ACHN (cell line): ENCODE measurements at regions not wholly inside any gene's neighbourhood (a gene's known extent, or its start where the extent isn't known, plus 50 kb on each side); places are given as distances from the start of the nearest gene placed in this dataset.
"Not testable (repeated sequence)": the region's sequence is repeated elsewhere in the genome, so short reads cannot be mapped to it uniquely, and the experiment has no call there.

Experiments
- DNase-seq: peaks from one replicate; pipeline ENCODE4 v3.0.0-alpha.2; 2015
- in situ Hi-C: cut with HindIII; loops from 2 replicates; pipeline ENCODE4 v1.10.0; 2017; ENCODE audit warnings: low sequenced_read_pairs, low pct_ligation_motif_present, low pct_unique_long_range_greater_than_20kb

DNA sequence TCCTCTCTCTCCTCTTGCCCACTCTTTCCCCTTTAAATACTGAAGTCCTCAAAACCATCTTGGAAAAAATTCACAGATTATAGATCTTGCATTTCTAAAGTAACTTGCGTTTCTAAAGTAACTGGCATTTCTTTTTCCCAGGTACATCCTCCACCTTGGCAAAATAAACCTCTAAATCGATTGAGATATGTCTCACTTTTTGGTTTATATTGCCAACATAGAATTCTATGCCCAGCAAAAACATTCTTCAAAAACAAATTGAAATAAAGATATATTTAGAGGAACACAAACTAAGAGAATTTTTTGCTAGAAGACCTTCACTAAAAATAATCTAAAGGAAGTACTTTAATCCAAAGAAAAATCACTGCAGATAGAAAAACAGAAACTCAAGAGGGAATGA, 122.5 kb upstream of the RBMS1 start:
- DNase-seq: no peak
- in situ Hi-C loops: no loop called here

- in situ Hi-C loops: no loop called here
- no peak for DNase-seq
Observed at GRCh38 chr2:160621748-160622147, 128.1 kb upstream of the RBMS1 start.

- in situ Hi-C loops, DNase-seq: not testable (repeated sequence)
Observed at GRCh38 chr2:160628020-160628637, 134.5 kb upstream of the RBMS1 start.

DNA sequence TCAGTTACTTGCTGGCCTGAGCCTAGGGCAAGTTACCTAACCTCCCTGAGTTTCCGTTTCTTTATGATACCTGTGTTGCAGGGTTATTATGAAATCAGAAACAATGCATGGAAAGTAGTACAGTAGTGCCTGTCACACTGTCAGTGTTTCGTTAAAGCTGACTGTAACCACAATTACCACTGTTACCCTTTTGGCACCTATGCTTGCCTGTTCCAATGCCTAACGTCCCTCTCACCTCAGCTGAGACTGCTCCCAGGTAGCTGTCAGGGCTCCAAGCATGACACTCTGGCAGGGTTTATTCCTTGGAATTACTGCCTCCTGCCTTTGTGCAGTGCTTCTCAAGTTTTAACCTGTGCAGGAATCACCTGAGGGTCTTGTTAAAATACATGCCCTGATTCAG, 135.2 kb upstream of the RBMS1 start:
- no peak for DNase-seq
- in situ Hi-C loops: no loop called here

DNA sequence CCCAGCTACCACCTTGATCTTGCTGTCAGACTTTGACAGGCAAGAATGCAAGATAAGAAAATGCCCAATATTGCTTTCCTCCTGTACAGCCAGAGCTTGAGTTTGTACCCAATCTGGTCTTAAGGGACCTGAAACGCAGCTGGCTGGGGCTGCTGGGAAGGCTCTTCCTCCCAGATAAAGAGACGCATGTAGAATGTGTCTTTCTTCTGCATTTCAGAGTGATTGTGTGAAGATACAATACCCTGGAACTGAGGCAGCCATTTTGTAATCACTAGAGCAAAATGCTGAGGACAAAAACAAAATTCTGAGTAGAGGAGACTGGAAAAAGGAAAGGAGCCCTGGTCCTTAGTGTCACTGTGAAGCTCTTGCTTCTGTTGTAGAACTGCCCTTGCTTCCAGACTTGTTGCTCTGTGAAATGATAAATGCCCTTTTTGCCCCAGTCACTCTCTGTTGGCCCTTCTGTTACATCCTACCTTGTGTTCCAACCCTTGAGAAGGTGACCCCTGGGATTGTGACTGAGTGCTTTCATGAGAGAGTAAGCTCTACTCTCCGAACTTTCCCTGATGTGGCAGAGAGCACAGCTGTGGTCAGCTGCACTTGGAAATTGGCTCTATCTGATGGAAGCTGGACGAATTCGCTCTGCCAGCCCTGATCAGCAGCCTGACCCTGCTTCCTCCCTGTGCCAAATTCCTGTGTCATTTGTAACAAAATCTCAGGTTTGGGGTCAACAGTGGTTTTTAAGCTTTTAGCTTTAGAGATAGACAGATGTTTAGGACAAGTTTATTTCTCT, 137.4 kb upstream of the RBMS1 start:
- in situ Hi-C loops: no loop called here
- DNase-seq: no peak

- in situ Hi-C loops: no loop called here
- no peak for DNase-seq
Observed at GRCh38 chr2:160632084-160632975, 138.7 kb upstream of the RBMS1 start.

- no peak for DNase-seq
- in situ Hi-C loops: no loop called here
Observed at GRCh38 chr2:160634436-160634835, 140.8 kb upstream of the RBMS1 start.

GRCh38 chr2:160635488-160635887, 141.9 kb upstream of the RBMS1 start:
- in situ Hi-C loops: no loop called here
- no peak for DNase-seq

- DNase-seq: no peak
- in situ Hi-C loops: no loop called here
Observed at GRCh38 chr2:160639472-160639871, 145.9 kb upstream of the RBMS1 start.

DNA sequence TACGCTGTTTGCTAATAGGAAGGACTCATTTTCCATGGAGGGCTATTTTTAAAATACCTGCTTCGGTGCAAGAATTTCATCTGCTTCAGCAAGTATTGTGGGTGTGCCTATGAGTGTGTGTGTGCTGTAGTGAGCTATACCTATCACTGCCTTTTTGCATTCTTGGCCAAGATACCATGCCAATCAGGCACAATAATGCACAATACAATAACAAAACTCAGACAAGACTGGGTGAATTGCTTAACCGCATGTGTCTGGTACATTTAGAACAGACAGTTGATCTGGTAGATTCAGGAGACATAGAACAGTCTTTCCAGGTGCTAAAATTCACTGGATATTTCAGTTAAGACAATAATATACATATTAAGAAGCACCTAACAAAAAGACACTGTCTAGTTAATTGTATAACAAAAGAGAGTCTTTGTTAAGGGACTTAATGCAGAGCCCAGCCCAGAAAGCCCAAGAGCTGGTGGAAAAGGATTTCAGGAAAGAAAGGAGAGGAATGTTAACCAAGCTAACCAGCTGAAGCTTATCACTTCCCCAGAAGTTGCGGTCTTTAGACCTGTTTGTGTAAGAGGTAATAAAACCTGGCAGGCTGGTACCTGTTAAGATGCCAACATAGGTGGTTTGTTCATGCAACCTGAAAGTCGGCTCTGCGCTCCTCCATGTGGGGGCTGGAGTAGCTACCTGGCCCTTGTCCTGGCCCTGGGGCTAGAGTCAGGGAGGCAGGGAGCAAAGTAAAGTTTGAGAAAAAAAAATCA, 153.3 kb upstream of the RBMS1 start:
- DNase-seq: no peak
- in situ Hi-C loops: no loop called here

DNA sequence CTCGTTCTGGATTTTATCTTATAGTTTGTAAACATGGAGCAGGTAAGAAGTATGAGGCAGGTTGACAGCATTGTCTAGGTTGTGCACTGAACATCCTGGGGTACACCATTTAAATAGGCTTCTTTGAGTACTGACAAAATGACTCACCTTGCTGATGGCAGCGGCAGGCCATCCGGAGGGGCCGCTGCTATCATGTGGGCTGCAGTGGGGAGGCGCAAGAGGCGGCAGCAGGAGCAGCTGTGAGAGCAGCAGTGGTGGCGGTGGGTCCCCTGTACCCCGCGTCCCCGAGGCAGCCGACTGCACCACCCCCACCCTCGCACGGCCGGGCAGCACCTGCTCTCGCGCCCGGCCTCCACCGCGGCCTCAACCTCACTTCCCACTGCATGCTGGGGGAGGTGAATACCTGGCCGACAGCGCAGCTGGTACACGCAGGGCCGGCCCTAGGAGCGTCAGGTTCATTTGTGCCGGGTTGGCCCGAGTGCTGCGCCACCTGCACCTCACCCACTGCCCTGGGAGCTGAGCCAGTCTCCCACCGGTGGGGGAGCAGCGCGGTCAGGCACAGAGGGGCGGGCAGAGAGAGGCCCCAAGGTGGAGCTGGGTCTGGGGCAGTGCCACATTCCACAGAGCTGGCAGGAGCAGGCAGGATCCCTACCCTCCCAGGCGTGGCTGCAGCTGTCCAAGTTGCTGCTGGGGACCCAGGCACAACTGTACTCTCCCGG, 154.5 kb upstream of the RBMS1 start:
- DNase-seq: no peak
- in situ Hi-C loops: no loop called here

DNA sequence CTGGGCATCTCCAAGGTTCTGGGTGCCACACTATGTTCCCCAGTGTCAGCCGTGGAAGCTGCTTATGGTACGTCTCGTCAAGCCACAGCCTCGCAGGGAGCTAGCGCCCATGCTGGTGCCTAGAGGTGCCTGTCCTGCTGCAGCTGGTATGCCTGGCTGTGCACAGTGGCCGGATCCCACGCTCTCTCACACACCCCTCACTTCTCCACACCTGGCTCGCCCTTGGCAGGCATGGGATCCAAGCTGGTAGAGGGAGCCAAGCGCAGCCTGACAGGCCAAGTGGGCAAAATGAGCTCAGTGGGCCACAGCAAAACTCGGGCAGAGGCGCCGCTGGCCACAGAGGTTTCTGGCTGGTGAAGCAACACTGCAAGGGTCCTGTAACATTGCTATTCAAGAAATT, 156.1 kb upstream of the RBMS1 start:
- in situ Hi-C loops: no loop called here
- DNase-seq: no peak

DNA sequence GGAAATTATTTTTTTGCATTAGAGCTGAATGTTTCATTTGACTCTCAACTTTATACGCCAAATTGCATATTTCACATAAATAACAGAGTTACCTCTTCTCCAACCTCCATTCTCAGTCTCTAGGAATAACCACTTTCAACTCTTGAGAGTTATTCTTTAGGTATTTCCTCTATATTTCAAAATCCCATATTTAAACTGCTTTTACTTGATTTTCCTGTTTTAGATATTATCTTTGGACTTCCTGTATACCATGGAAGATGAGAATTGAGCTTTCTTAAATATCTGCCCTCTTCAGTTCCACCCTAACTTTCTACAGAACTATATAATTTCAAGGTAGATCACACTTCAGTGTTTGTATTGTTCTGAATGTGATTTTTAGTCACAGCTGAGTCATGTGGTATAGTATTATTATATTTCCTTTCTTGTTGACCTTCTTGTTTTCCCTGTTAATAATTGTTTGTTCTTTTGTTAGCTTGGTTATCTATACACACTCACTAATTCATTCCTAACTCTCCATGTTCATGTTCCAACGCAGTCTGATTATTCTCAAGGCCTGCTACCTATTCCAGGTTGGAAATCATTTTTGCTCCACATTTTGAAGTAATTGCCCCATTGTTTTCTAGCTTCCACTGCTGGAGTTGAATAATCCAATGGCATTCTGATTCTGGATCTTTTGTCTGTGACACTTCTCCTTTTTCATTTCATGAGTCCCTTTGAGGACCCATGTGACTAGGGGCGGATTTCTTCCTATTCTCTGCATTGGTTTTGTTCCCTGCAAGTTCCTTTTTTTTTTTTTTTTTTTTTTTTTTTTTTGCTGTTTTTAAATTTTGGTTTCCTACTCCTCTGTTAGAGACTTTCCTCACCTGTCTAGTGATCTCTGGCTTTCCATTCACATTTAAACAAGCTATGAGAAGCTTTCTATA, 156.8 kb upstream of the RBMS1 start:
- no peak for DNase-seq
- in situ Hi-C loops: no loop called here

DNA sequence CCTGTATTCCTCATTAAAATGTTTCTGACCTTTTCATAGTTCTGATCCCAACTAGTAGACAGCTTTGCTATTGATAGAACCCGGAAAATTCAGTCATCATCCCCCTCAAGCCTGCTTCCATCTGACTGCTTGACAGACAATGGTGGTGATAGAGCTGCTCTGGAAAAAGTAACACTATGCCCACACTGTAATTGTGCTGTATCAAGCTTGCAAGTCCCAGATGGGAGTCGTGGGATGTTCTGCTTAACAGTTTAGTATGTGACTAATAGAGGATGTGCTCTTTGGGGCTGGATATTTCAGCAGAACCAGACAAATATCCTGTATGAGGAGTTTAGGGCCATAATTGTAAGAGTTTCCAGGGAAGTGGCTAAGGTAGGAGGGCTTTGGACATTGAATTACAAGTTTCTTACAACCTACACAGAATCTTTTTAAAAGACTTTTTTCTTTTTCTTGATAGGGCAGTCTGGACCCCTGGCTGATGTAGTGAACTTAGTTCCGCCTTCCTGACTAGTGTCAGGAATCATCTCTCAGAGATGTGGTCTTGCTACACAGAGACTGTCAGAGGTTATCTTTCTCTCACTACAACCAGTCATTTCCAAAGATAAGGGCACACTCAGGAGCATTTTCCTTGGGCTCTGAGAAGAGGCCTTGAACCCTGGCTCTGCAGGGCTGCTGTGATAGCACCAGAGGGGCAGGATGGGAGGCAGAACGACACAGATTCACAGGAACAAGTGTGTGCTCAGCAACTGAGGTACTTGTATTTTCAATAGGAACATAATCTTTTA, 158.0 kb upstream of the RBMS1 start:
- in situ Hi-C loops: no loop called here
- DNase-seq: no peak

DNA sequence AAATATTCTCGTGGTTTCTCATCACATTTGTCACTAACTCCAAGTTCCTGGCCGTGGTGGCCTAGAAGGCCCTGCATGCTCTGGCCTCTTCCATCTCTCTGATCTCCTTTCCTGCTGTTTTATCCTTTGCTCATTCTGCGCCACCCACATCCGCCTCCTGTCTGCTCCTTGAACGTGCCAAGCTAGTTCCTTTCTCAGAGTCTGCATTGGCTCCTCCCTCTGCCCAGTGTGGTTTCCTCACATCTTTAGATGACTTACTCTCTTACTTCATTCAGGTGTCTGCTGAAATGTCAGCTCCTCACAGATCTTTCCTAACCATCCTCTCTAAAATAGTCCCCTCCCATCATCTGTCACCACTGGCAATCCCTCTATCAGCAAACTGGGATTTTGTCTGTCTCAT, 158.6 kb upstream of the RBMS1 start:
- no peak for DNase-seq
- in situ Hi-C loops: no loop called here

GRCh38 chr2:160657196-160657595, 163.6 kb upstream of the RBMS1 start:
- DNase-seq: no peak
- in situ Hi-C loops: no loop called here
